Kidney glomerular epithelial cell (primary cell): ENCODE measurements at regions not wholly inside any gene's neighbourhood (a gene's known extent, or its start where the extent isn't known, plus 50 kb on each side); places are given as distances from the start of the nearest gene placed in this dataset.
A peak's percentile ranks its signal among the peaks of the same experiment; 100 is the strongest.

ENCODE experiments used
- DNase-seq: peaks from one replicate; lab custom pipeline; 2025; lab: John Stamatoyannopoulos, UW

DNA sequence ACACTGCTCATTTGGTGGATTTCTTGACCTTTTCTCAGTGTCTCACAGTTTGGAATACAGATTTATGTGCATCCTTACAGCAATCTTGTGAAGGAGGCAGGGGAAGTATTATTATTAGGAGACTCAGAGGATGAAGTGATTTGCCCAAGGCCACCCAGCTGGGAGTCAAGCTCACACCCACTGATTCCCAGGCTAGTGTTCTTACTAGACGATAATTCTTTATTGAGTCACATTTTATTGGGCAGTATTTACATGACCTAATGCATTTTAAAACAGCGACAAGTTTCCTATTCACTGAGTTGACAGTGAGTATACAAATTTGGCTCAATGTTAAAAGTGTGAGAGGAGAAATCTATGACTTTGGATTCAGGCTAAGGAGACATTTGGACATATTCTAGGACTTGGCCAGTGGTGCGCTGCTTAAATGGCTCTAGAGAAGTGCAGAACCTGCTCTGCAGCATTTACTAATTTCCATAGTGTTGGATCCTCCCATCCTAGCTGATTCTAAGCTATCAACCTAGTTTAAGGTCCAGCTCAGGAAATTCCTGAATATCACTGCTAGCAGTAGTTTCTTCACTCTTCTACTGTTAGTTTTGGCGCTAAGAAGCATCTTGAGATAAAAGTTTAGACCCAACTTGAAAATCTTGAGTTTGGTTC, 199.3 kb downstream of the MTX2 start:
- DNase-seq: no peak

DNA sequence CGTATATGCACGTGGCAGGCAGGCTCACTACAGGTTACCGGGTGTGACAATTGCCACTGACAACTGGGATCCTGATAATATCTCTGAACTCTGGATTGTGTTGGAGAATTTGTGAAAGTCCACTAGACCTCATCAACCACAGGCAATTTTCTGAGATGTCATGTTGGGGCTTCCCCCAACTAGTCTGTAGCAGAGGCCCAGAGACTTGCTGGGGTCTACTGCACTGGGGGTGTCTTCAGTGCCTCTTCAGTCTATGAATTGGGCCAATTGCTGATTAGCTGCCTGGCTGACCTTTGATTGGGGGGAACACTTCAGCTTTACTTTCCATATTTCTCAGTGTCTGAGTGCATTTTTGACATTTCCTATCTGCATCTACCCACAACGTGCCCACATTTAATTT, 201.5 kb downstream of the MTX2 start:
- no peak for DNase-seq

GRCh38 chr2:176471949-176472348, 202.7 kb downstream of the MTX2 start:
- DNase-seq: no peak

DNA sequence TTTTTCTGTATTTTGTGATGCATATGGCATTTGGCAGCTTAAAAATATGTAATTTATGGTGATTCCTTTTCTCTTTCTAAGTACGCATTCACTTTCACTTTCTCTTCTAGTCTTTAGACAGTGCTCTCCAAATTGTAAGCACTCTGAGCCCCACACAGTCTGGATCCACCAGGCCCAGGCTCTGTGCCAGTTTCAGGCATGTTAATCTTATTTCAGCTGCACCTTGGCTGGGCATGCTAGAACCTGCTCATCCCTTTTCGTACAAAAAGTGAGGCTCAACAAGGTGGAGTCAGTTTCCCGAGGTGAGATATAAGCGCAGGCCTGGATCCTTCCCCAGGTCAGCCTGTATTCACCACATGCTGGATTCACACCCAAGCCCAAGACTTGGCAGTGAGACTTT, 203.9 kb downstream of the MTX2 start:
- DNase-seq: peak; percentile 37

DNA sequence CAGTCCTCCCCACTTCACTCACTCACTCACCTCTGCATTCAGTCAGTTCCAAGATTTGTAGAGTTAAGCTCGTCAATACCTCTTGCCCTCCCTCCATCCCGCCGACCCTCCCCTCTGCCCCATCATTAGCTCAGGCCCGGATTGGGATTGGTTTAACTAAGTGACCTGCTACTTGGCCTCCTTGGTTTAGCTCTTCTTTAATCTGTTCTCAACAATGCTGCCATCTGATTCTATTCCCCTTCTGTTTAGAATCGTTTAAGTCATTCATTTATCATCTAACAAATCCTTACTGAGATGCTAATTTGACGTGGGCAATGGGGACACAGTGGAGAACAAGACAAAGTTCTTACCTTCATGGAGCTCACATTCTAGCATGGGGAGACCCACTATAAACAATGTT, 204.6 kb downstream of the MTX2 start:
- no peak for DNase-seq

- DNase-seq: no peak
Measured at GRCh38 chr2:176477336-176477735, 208.1 kb downstream of the MTX2 start.

DNA sequence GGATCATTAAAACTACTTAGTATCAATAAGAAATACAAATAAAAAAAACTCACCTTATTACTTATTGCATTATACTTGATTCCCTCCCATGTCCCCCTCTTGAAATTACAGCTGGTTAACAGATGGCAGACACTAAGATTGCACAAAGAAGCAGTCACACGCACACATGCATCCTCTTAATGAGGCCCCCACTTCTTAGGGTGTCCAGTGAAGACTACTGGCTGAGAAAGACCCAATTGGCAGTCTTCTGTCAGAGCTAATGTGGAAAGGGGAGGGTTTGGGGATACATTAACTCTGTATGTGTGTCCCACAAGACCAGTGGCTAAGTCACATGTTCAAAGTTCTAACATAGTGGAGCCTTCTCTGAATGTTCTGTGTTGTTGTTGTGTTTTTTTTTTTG, 210.7 kb downstream of the MTX2 start:
- no peak for DNase-seq

DNA sequence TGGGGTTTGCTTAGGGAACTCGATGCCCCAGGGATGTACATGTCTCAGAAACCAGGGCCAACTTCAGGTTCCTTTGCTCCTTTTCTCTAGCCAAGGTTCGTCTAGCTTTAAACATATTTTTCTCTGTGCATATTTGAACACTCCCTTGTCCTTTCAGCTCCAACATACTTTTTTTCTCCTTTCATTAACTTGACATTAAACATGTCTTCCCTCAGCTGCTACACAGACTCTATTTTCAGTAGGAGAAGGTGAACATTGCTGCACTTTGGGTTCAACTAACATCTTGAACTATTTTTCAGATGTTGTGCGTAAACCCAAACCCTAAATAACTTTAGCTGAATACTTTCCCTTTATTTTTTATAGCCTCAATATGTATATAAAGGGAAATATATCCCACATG, 212.9 kb downstream of the MTX2 start:
- no peak for DNase-seq

- DNase-seq: no peak
Measured at GRCh38 chr2:176483476-176483875, 214.2 kb downstream of the MTX2 start.

GRCh38 chr2:176483901-176484568, 214.8 kb downstream of the MTX2 start:
- DNase-seq: no peak

- peak; percentile 24 for DNase-seq
Measured at GRCh38 chr2:176484838-176485237, 215.6 kb downstream of the MTX2 start.

GRCh38 chr2:176488431-176488830, 219.2 kb downstream of the MTX2 start:
- no peak for DNase-seq

DNA sequence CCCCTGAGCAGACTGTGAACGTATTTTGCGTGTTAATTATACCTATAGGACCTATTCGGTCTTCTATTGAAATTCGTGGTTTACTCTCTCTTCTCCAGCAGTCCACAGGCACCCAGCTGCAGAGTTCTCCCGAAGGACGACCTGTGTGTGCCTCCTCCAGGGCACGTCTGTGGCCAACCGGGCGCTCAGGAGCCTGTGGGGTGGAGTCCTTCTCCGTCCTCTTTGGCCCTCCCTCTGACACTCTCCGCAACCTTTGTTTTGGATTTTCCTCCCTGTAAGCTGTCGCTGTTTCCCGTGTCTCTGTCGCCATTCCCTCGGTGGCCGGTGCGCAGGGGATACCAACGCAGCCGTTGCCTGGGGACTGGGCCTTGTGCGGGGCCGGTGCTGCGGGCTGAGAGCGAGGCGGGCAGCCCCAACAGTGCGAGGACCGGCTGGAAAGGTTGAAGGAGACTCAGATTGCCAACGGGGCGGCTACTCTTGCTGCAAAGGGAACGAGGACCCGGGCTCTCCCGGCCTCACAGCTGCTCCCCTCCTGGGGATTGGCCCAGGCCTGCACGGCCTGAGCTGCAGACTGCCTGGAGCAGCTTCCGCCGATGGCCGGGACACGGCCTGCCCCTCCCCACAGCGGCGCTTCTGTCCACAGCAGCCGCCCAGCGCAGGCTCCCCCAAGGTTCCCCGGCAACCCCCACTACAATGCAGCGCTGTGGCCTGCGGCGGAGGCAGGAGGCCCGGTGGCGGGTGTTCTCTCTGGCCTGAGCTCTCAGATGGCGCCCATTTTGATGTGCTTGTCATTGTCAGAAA, 221.0 kb downstream of the MTX2 start:
- no peak for DNase-seq

- DNase-seq: peak; percentile 56
Measured at GRCh38 chr2:176491172-176491904, 222.1 kb downstream of the MTX2 start.

DNA sequence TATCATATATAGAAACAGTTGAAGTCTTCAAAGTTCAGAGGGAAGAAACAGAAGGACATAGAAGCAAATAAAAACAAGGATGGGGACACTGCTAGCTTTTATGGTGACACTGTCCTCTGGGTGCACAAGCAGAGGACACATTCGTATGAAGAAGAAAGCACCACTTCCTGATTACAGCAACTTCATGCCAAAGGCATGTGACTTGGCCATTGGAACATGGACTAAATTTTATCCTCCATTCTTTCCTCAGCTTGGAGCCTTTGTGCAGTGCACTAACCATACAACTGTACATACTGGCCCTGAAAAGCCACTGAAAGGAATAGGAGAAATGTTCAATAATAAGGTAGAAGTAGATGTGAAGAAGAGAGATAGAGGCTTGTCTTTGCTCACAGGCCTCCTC, 223.3 kb downstream of the MTX2 start:
- DNase-seq: no peak

DNA sequence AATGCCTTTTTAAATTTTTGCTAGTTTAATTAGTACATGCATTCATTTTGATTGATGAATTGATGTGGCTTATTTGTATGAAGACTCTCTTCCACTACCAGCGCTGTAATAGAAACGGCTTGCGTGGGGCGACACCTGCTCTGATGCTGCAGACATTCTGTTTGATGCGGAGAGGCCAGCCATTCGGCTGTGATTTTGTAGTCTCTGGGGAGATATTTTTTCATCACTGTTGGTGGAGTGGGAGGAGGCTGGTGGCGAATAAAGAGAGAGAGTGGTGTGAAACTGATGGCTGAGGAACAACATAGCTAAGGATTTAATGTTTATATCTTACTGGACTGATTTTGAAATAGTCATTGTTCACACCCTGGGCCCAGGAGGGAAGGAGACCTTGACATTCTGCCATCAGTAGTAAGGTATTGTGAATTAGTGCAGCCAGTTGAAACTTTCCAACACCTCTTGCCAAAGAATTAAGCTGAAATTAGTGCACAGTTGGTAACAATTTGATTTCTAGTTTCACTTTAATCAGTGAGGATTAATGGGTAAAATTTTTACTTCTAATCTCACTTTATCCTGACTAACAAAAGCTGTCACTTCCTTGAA, 224.1 kb downstream of the MTX2 start:
- DNase-seq: no peak

DNA sequence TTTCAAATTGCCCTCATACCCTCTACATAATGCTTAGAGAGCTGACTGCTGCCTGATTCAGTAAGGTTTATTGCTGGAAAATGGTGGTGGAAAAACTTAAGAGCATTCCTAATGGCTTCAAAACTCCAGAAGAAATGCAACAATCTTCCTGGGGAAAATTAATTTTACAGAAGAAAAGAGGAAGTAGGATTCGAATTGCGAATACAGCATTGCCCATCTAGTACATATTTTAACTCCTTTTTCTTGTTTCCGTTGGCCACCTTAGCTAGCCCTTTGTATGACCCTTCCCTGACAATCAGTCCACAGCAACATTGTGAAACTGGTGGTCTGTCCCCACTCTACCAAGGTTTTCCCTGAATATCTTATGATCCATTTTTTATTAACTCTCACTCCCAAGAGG, 224.7 kb downstream of the MTX2 start:
- no peak for DNase-seq

DNA sequence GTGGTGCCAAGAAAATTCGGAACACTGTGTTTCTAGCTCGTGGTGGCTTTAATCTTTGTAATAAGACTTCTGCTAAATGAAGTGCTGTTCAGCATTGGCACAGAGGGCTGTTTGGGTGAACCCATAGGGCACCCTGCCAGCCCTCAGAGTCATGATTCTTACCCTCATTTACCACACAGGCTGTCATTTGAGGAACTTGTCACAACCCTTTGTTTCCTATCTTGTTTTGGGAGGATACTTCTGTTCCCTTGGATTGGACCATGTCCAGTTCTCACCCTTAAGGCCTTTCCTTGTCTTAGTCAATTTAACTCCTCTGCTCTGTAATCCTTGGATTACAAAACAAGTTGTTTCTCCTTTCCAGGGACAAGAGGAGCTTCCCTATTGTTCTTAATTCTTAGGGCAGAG, 225.7 kb downstream of the MTX2 start:
- DNase-seq: no peak

DNA sequence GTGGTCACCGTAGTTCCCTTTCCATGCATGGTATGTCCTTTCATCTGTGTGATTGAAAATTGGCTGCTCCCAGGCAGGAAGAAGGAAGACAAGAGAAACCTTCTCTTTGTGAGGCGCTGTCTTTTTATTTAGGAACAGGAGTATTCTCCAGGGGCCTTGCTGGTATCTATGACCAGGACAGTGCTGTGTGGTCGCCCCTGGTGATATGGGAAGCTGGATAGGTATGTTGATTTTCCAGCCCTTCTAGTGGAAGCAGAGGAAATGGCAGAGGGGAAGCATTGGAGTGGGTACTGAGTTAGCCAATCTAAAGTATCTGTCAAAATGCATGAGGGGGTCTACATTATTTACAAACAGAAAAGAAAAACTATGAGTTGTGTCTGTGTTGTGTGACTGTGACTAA, 226.6 kb downstream of the MTX2 start:
- no peak for DNase-seq

DNA sequence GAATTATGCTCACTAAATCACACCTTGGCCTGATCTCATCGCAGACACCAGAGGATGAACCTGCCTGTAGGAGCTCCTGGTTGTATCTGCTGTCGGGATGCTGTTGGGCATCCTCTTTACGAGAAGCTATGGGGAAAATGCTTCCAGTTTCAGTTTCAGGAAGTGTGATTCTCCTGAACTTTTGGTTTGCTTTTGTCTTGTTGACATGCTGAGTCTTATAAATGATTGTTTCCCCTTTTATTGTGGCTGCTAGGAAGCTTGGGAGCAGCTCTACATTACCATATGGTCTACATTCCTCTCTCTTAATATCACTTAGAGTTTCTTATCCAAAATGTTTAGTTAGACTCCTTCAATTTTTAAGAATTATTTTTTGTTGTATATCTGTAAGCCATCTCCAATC, 227.5 kb downstream of the MTX2 start:
- no peak for DNase-seq

DNA sequence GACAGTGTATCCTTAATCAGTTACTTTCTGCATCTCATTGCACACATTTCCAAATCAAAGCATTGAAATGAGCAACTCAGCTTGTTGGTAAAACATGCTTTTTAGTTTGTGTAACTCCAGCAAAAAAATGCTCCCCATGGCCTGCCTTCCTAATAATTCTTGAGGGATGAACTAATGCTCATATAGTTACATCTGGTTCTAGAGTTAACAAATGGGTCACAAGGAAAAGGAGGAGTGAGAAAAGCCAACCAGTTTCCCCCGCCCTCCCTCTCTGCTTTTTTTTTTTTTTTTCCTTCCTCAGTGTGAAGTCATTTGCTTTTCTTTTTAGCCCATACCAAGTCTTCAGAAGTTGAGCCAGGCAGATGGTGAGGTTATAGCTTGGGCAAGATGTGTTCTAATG, 231.7 kb downstream of the MTX2 start:
- no peak for DNase-seq

GRCh38 chr2:176501617-176502016, 232.4 kb downstream of the MTX2 start:
- DNase-seq: no peak
